Activated CD4-positive, alpha-beta memory T cell treated with anti-CD3 and anti-CD28 coated beads for 36 hours (primary cell): ENCODE measurements at regions not wholly inside any gene's neighbourhood (a gene's known extent, or its start where the extent isn't known, plus 50 kb on each side); places are given as distances from the start of the nearest gene placed in this dataset.

ENCODE experiments used
- CTCF ChIA-PET: fragments of 350-600 bp; sonication (Branson Sonifier 250); formaldehyde crosslinking; loops from one replicate; lab custom pipeline; 2021; ENCODE audit warnings: antibody characterized with exemption, inconsistent platforms; lab: Charles Lee
- POLR2A ChIA-PET: fragments of 350-600 bp; sonication (Branson Sonifier 250); formaldehyde crosslinking; loops from one replicate; lab custom pipeline; 2021; ENCODE audit warnings: antibody characterized with exemption; lab: Charles Lee
- DNase-seq: peaks from one replicate; pipeline ENCODE4 v3.0.0-alpha.2; 2020
- H3K27ac Mint-ChIP-seq: one replicate; pipeline ENCODE4 v1.8.0; 2021; ENCODE audit warnings: mixed read lengths
- H3K27me3 Mint-ChIP-seq: one replicate; pipeline ENCODE4 v1.8.0; 2021; ENCODE audit warnings: mixed read lengths
- H3K36me3 Mint-ChIP-seq: one replicate; pipeline ENCODE4 v1.8.0; 2021; ENCODE audit warnings: mixed read lengths
- H3K4me1 Mint-ChIP-seq: one replicate; pipeline ENCODE4 v1.8.0; 2021; ENCODE audit warnings: low read depth, mixed read lengths
- H3K4me3 Mint-ChIP-seq: one replicate; pipeline ENCODE4 v1.8.0; 2021; ENCODE audit warnings: mild to moderate bottlenecking, mixed read lengths
- H3K9me3 Mint-ChIP-seq: one replicate; pipeline ENCODE4 v1.8.0; 2021; ENCODE audit warnings: mixed read lengths
- intact Hi-C: fragments of 100-400 bp; cut with micrococcal nuclease; formaldehyde crosslinking; loops from one replicate; pipeline ENCODE4 v1.15.1; 2023

GRCh38 chr12:92089559-92089958 lies 56.1 kb downstream of the BTG1 start:
- ChIA-PET CTCF (interaction anchor here (1.3 kb wide), 1 partner anchor 278 kb away, joined by 3 read pairs; no protein-coding TSS in a partner anchor), POLR2A (no interaction called here)
- Mint-ChIP-seq H3K36me3 (peaks cover 3% of the 10 kb centered on the region), H3K27me3 (no peaks in the 10 kb centered on the region), H3K4me3 (no peak overlapping the region), H3K9me3 (no peaks in the 10 kb centered on the region), H3K27ac (no peak overlapping the region), H3K4me1 (peaks cover 23% of the 10 kb centered on the region)
- intact Hi-C loops = no loop called here
- no peak for DNase-seq

- H3K27me3 Mint-ChIP-seq = no peaks in the 10 kb centered on the region
- POLR2A ChIA-PET = no interaction called here
- intact Hi-C loops = no loop called here
Measured at GRCh38 chr12:92088805-92089204, 56.8 kb downstream of the BTG1 start.

GRCh38 chr12:92085736-92086040 lies 60.0 kb downstream of the BTG1 start:
- Mint-ChIP-seq H3K9me3 (no peaks in the 10 kb centered on the region), H3K4me1 (peaks cover 34% of the 10 kb centered on the region), H3K27ac (no peak overlapping the region), H3K36me3 (peaks cover 3% of the 10 kb centered on the region), H3K4me3 (no peak overlapping the region), H3K27me3 (no peaks in the 10 kb centered on the region)
- CTCF ChIA-PET = interaction anchor here (0.8 kb wide), 1 partner anchor 17 kb away, joined by 3 read pairs; no protein-coding TSS in a partner anchor
- POLR2A ChIA-PET = no interaction called here
- no peak for DNase-seq
- intact Hi-C loops = no loop called here

More at GRCh38 chr12:92088805-92089204, 56.8 kb downstream of the BTG1 start:
- Mint-ChIP-seq H3K27ac (no peak overlapping the region), H3K36me3 (peaks cover 3% of the 10 kb centered on the region), H3K9me3 (no peaks in the 10 kb centered on the region), H3K4me3 (no peak overlapping the region), H3K4me1 (peaks cover 26% of the 10 kb centered on the region)
- CTCF ChIA-PET = no interaction called here
- DNase-seq = no peak

GRCh38 chr12:92085040-92085735 lies 60.5 kb downstream of the BTG1 start:
- peak; percentile 55 for DNase-seq

GRCh38 chr12:92080911-92081285 lies 64.7 kb downstream of the BTG1 start:
- peaks cover 3% of the 10 kb centered on the region for H3K36me3 Mint-ChIP-seq
- peaks cover 65% of the 10 kb centered on the region for H3K4me1 Mint-ChIP-seq
- no peak for DNase-seq
- ChIA-PET CTCF (no interaction called here), POLR2A (no interaction called here)
- H3K27me3 Mint-ChIP-seq = no peaks in the 10 kb centered on the region
- intact Hi-C loops = loop anchor here (1.0 kb wide), 1 partner anchor 34 kb away; no protein-coding TSS in a partner anchor
- no peak overlapping the region for H3K4me3 Mint-ChIP-seq
- H3K27ac Mint-ChIP-seq = no peak overlapping the region
- no peaks in the 10 kb centered on the region for H3K9me3 Mint-ChIP-seq

More at GRCh38 chr12:92085040-92085735, 60.5 kb downstream of the BTG1 start:
- H3K9me3 Mint-ChIP-seq = no peaks in the 10 kb centered on the region
- peaks cover 3% of the 10 kb centered on the region for H3K36me3 Mint-ChIP-seq
- H3K4me1 Mint-ChIP-seq = peaks cover 38% of the 10 kb centered on the region
- no peak overlapping the region for H3K27ac Mint-ChIP-seq
- no peaks in the 10 kb centered on the region for H3K27me3 Mint-ChIP-seq
- intact Hi-C loops = no loop called here
- no peak overlapping the region for H3K4me3 Mint-ChIP-seq
- ChIA-PET POLR2A (no interaction called here), CTCF (interaction anchor here (0.8 kb wide), 1 partner anchor 17 kb away, joined by 3 read pairs; no protein-coding TSS in a partner anchor)

GRCh38 chr12:92079054-92079385 lies 66.6 kb downstream of the BTG1 start:
- POLR2A ChIA-PET = no interaction called here
- Mint-ChIP-seq H3K36me3 (peaks cover 2% of the 10 kb centered on the region), H3K4me1 (peaks cover 60% of the 10 kb centered on the region), H3K4me3 (no peak overlapping the region), H3K27ac (no peak overlapping the region), H3K9me3 (no peaks in the 10 kb centered on the region), H3K27me3 (no peaks in the 10 kb centered on the region)
- DNase-seq = no peak
- intact Hi-C loops = loop anchor here (2.0 to 5.0 kb wide), 2 partner anchors 56 to 473 kb away; no protein-coding TSS in a partner anchor
- CTCF ChIA-PET = no interaction called here

- no peaks in the 10 kb centered on the region for H3K9me3 Mint-ChIP-seq
- CTCF ChIA-PET = interaction anchor here (0.7 to 0.8 kb wide), 2 partner anchors 59 to 530 kb away, joined by 3 to 4 read pairs; no protein-coding TSS in a partner anchor
- DNase-seq = peak; percentile 36
- intact Hi-C loops = loop anchor here (1.0 to 5.0 kb wide), 3 partner anchors 13 to 474 kb away; no protein-coding TSS in a partner anchor
- peaks cover 60% of the 10 kb centered on the region for H3K4me1 Mint-ChIP-seq
- peaks cover 2% of the 10 kb centered on the region for H3K36me3 Mint-ChIP-seq
- H3K27ac Mint-ChIP-seq = peak overlapping the region; percentile 70
- H3K27me3 Mint-ChIP-seq = no peaks in the 10 kb centered on the region
- H3K4me3 Mint-ChIP-seq = no peak overlapping the region
- POLR2A ChIA-PET = interaction anchor here (1.0 to 1.4 kb wide), 2 partner anchors 65 to 67 kb away, joined by 3 to 6 read pairs; partner anchors contain the start of gene BTG1
Measured at GRCh38 chr12:92078167-92079053, 67.2 kb downstream of the BTG1 start.

GRCh38 chr12:92077530-92077929 lies 68.1 kb downstream of the BTG1 start:
- Mint-ChIP-seq H3K27me3 (no peaks in the 10 kb centered on the region), H3K36me3 (peaks cover 9% of the 10 kb centered on the region), H3K4me3 (no peak overlapping the region), H3K9me3 (peaks cover 8% of the 10 kb centered on the region), H3K27ac (peak overlapping the region; percentile 23), H3K4me1 (peaks cover 66% of the 10 kb centered on the region)
- DNase-seq = no peak
- intact Hi-C loops = loop anchor here (5.0 kb wide), 1 partner anchor 475 kb away; no protein-coding TSS in a partner anchor
- POLR2A ChIA-PET = interaction anchor here (0.6 to 1.4 kb wide), 3 partner anchors 21 to 68 kb away, joined by 3 to 6 read pairs (median 3); partner anchors contain the start of gene BTG1
- CTCF ChIA-PET = interaction anchor here (0.8 kb wide), 1 partner anchor 60 kb away, joined by 3 read pairs; no protein-coding TSS in a partner anchor

GRCh38 chr12:92076101-92076500 lies 69.5 kb downstream of the BTG1 start:
- Mint-ChIP-seq H3K27me3 (no peaks in the 10 kb centered on the region), H3K27ac (no peak overlapping the region), H3K4me3 (no peak overlapping the region), H3K9me3 (peaks cover 15% of the 10 kb centered on the region), H3K36me3 (peaks cover 12% of the 10 kb centered on the region), H3K4me1 (peaks cover 62% of the 10 kb centered on the region)
- ChIA-PET CTCF (interaction anchor here (0.9 kb wide), 1 partner anchor 69 kb away, joined by 3 read pairs; no protein-coding TSS in a partner anchor), POLR2A (no interaction called here)
- intact Hi-C loops = loop anchor here (5.0 kb wide), 1 partner anchor 476 kb away; no protein-coding TSS in a partner anchor
- DNase-seq = no peak

- intact Hi-C loops = loop anchor here (5.0 kb wide), 1 partner anchor 477 kb away; no protein-coding TSS in a partner anchor
- ChIA-PET CTCF (interaction anchor here (0.9 to 1.3 kb wide), 2 partner anchors 69 to 263 kb away, joined by 3 to 4 read pairs; no protein-coding TSS in a partner anchor), POLR2A (interaction anchor here (1.2 kb wide), 1 partner anchor 9 kb away, joined by 3 read pairs; no protein-coding TSS in a partner anchor)
- no peak for DNase-seq
- Mint-ChIP-seq H3K27me3 (no peaks in the 10 kb centered on the region), H3K4me1 (peaks cover 56% of the 10 kb centered on the region), H3K9me3 (peaks cover 15% of the 10 kb centered on the region), H3K4me3 (no peak overlapping the region), H3K27ac (no peak overlapping the region), H3K36me3 (peaks cover 12% of the 10 kb centered on the region)
Measured at GRCh38 chr12:92075425-92075914, 70.2 kb downstream of the BTG1 start.

GRCh38 chr12:92074889-92075288 lies 70.8 kb downstream of the BTG1 start:
- no peak overlapping the region for H3K27ac Mint-ChIP-seq
- ChIA-PET POLR2A (interaction anchor here (1.2 kb wide), 1 partner anchor 9 kb away, joined by 3 read pairs; no protein-coding TSS in a partner anchor), CTCF (interaction anchor here (1.1 to 1.3 kb wide), 2 partner anchors 69 to 263 kb away, joined by 4 to 5 read pairs; no protein-coding TSS in a partner anchor)
- no peak for DNase-seq
- H3K27me3 Mint-ChIP-seq = no peaks in the 10 kb centered on the region
- intact Hi-C loops = loop anchor here (5.0 kb wide), 1 partner anchor 477 kb away; no protein-coding TSS in a partner anchor
- H3K36me3 Mint-ChIP-seq = peaks cover 12% of the 10 kb centered on the region
- peaks cover 50% of the 10 kb centered on the region for H3K4me1 Mint-ChIP-seq
- H3K9me3 Mint-ChIP-seq = peaks cover 15% of the 10 kb centered on the region
- H3K4me3 Mint-ChIP-seq = no peak overlapping the region
